SK-N-SH (cell line): ENCODE measurements at regions not wholly inside any gene's neighbourhood (a gene's known extent, or its start where the extent isn't known, plus 50 kb on each side); places are given as distances from the start of the nearest gene placed in this dataset.

Experiments used
- CTCF ChIA-PET: fragments of 300-600, 350-600 bp; formaldehyde crosslinking; extraction: SDS; loops from one replicate; lab custom pipeline; 2021; lab: Yijun Ruan, JAX
- POLR2A ChIA-PET: fragments of 350-600 bp; sonication (Branson Sonifier 250); formaldehyde crosslinking; extraction: SDS; loops from one replicate; lab custom pipeline; 2020; ENCODE audit warnings: antibody characterized with exemption, inconsistent platforms; lab: Yijun Ruan, JAX
- DNase-seq: peaks from one replicate; pipeline ENCODE4 v3.0.0; 2012
- H2AFZ ChIP-seq: fragments of 200-600 bp; sonication (generic); 2 replicates; pipeline ENCODE4 v1.8.1; 2016; ENCODE audit warnings: antibody characterized with exemption, mild to moderate bottlenecking, low read depth
- H3F3A ChIP-seq: fragments of 200-600 bp; sonication (generic); replicated peaks from 2 replicates; pipeline ENCODE3; 2016; ENCODE audit warnings: antibody characterized with exemption, mild to moderate bottlenecking; ENCODE audit not compliant: insufficient read depth
- H3K27ac ChIP-seq, 2 experiments: fragments of 200-500 bp in 1 of 2; fragments of 200-600 bp in 1 of 2; sonication (Bioruptor generic) in 1 of 2; sonication (generic), shearing (Covaris generic) in 1 of 2; 2 replicates each; pipeline versions ENCODE4 v1.5.1 to v1.6.1; 2014 to 2016; ENCODE audit warnings: low read depth in 2 of 2, inconsistent platforms in 1 of 2, low read length in 1 of 2, mild to moderate bottlenecking in 1 of 2, mixed read lengths in 1 of 2
- H3K27me3 ChIP-seq: fragments of 200-600 bp; sonication (generic), shearing (Covaris generic); 2 replicates; pipeline ENCODE4 v1.6.1; 2016; ENCODE audit warnings: mixed run types; ENCODE audit not compliant: insufficient read depth
- H3K36me3 ChIP-seq, 2 experiments: fragments of 200-500 bp in 1 of 2; fragments of 200-600 bp in 1 of 2; sonication (Bioruptor generic) in 1 of 2; sonication (generic) in 1 of 2; replicated peaks in 1 of 2; 2 replicates each; pipeline versions ENCODE3 to v1.5.1; 2014 to 2016; ENCODE audit warnings: low read length in 1 of 2, mild to moderate bottlenecking in 1 of 2; ENCODE audit not compliant: insufficient read depth in 2 of 2, control insufficient read depth in 1 of 2
- H3K4me1 ChIP-seq, 2 experiments: fragments of 200-500 bp in 1 of 2; fragments of 200-600 bp in 1 of 2; sonication (Bioruptor generic) in 1 of 2; sonication (generic), shearing (Covaris generic) in 1 of 2; 2 replicates each; pipeline versions ENCODE4 v1.5.1 to v1.6.1; 2014 to 2016; ENCODE audit warnings: low read depth in 1 of 2, low read length in 1 of 2, mixed run types in 1 of 2; ENCODE audit not compliant: insufficient read depth in 2 of 2, control insufficient read depth in 1 of 2
- H3K4me2 ChIP-seq: fragments of 200-600 bp; sonication (generic), shearing (Covaris generic); 2 replicates; pipeline ENCODE4 v1.6.1; 2017; ENCODE audit warnings: mixed run types
- H3K4me3 ChIP-seq, 2 experiments: fragments of 200-500 bp in 1 of 2; fragments of 200-600 bp in 1 of 2; sonication (Bioruptor generic) in 1 of 2; sonication (generic), shearing (Covaris generic) in 1 of 2; 2 replicates each; pipeline versions ENCODE4 v1.5.1 to v1.8.1; 2014 to 2016; ENCODE audit warnings: low read depth in 2 of 2, inconsistent platforms in 1 of 2, low read length in 1 of 2, mild to moderate bottlenecking in 1 of 2, mixed read lengths in 1 of 2, moderate library complexity in 1 of 2
- H3K79me2 ChIP-seq: fragments of 200-600 bp; sonication (generic); 2 replicates; pipeline ENCODE4 v1.8.1; 2017; ENCODE audit warnings: mild to moderate bottlenecking; ENCODE audit not compliant: insufficient read depth
- H3K9ac ChIP-seq: fragments of 200-600 bp; sonication (generic); 2 replicates; pipeline ENCODE4 v1.6.1; 2017; ENCODE audit warnings: mixed run types
- H3K9me2 ChIP-seq: fragments of 200-600 bp; sonication (generic); 2 replicates; pipeline ENCODE4 v1.6.1; 2017; ENCODE audit warnings: mixed run types
- H3K9me3 ChIP-seq: fragments of 200-600 bp; sonication (generic); 2 replicates; pipeline ENCODE4 v1.6.1; 2017; ENCODE audit warnings: mixed run types, mild to moderate bottlenecking, moderate library complexity
- H4K20me1 ChIP-seq: fragments of 200-600 bp; sonication (generic); 2 replicates; pipeline ENCODE4 v1.6.1; 2017; ENCODE audit warnings: mild to moderate bottlenecking, mixed run types; ENCODE audit not compliant: insufficient read depth
- CHD2 ChIP-seq: fragments of 150-350 bp; IDR thresholded peaks from 2 replicates; pipeline ENCODE4 v1.6.1; 2018; ENCODE audit warnings: low read length; ENCODE audit not compliant: partially characterized antibody
- ELF1 ChIP-seq: IDR thresholded peaks from 2 replicates; pipeline ENCODE4 v1.4.0; 2012
- EP300 ChIP-seq, 2 experiments: IDR thresholded peaks; 2 replicates each; pipeline versions ENCODE4 v1.4.0 to v1.6.1; 2012; ENCODE audit warnings: borderline replicate concordance in 1 of 2, low read depth in 1 of 2, low read length in 1 of 2
- EZH2phosphoT487 ChIP-seq: fragments of 200-600 bp; sonication (generic); IDR thresholded peaks from 2 replicates; pipeline ENCODE4 v1.6.1; 2017; ENCODE audit warnings: low read depth, mixed run types, mild to moderate bottlenecking, antibody characterized with exemption, moderate library complexity, borderline replicate concordance
- FOSL2 ChIP-seq: IDR thresholded peaks from 2 replicates; pipeline ENCODE4 v1.4.0; 2012; ENCODE audit warnings: low read depth, mild to moderate bottlenecking, moderate library complexity, borderline replicate concordance
- FOXJ3 ChIP-seq: sonication (generic); formaldehyde crosslinking; IDR thresholded peaks from 2 replicates; pipeline ENCODE4 v1.5.1; 2020; ENCODE audit warnings: mild to moderate bottlenecking, missing genetic modification reagents
- FOXM1 ChIP-seq: IDR thresholded peaks from 2 replicates; pipeline ENCODE4 v1.4.0; 2012; ENCODE audit warnings: low read depth, mild to moderate bottlenecking
- GABPA ChIP-seq: IDR thresholded peaks from 2 replicates; pipeline ENCODE4 v1.4.0; 2012; ENCODE audit warnings: low read depth, mild to moderate bottlenecking
- GATA2 ChIP-seq: sonication (generic); formaldehyde crosslinking; IDR thresholded peaks from 2 replicates; pipeline ENCODE4 v1.5.0; 2020; ENCODE audit warnings: mild to moderate bottlenecking, missing genetic modification reagents
- NFIC ChIP-seq: IDR thresholded peaks from 2 replicates; pipeline ENCODE4 v1.4.0; 2012; ENCODE audit warnings: borderline replicate concordance
- NRF1 ChIP-seq: IDR thresholded peaks from 2 replicates; pipeline ENCODE4 v1.6.1; 2012; ENCODE audit warnings: low read depth, mild to moderate bottlenecking, low read length
- POLR2AphosphoS5 ChIP-seq: IDR thresholded peaks from 2 replicates; pipeline ENCODE4 v1.6.1; 2012; ENCODE audit warnings: low read depth, low read length
- RCOR1 ChIP-seq: fragments of 150-350 bp; IDR thresholded peaks from 2 replicates; pipeline ENCODE4 v1.6.1; 2017; ENCODE audit warnings: antibody characterized with exemption, low read length
- RFX5 ChIP-seq: IDR thresholded peaks from 2 replicates; pipeline ENCODE4 v1.6.1; 2012; ENCODE audit warnings: mild to moderate bottlenecking, improper control_type of control experiment, low read length
- SIN3A ChIP-seq: IDR thresholded peaks from 2 replicates; pipeline ENCODE4 v1.6.1; 2012; ENCODE audit warnings: low read depth, mild to moderate bottlenecking, low read length, moderate library complexity, borderline replicate concordance
- SMC3 ChIP-seq: IDR thresholded peaks from 2 replicates; pipeline ENCODE4 v1.6.1; 2012; ENCODE audit warnings: low read depth, low read length, improper control_type of control experiment
- TCF12 ChIP-seq: IDR thresholded peaks from 2 replicates; pipeline ENCODE4 v1.4.0; 2012
- TEAD4 ChIP-seq: IDR thresholded peaks from 2 replicates; pipeline ENCODE4 v1.4.0; 2012; ENCODE audit warnings: mild to moderate bottlenecking, borderline replicate concordance; ENCODE audit not compliant: insufficient read depth
- YY1 ChIP-seq: IDR thresholded peaks from 2 replicates; pipeline ENCODE4 v1.4.0; 2012; ENCODE audit warnings: low read depth, mild to moderate bottlenecking
- WGBS: methylation state at CpG from one replicate; pipeline ENCODE4 v1.1.6; 2017; ENCODE audit warnings: low lambda C conversion rate; 5-methylcytosine and 5-hydroxymethylcytosine counted together
- TF ChIP-seq, protein P1 (sequence below): fragments of 150-350 bp; IDR thresholded peaks from 2 replicates; pipeline ENCODE4 v1.6.1; 2016; ENCODE audit warnings: mild to moderate bottlenecking, low read depth, low read length
- TF ChIP-seq, protein P2 (sequence below): IDR thresholded peaks from 2 replicates; pipeline ENCODE4 v1.6.1; 2012; ENCODE audit warnings: mild to moderate bottlenecking, low read depth, low read length, moderate library complexity
- TF ChIP-seq, protein P3 (sequence below): IDR thresholded peaks from 2 replicates; pipeline ENCODE4 v1.4.0; 2012; ENCODE audit warnings: low read depth, borderline replicate concordance

DNA sequence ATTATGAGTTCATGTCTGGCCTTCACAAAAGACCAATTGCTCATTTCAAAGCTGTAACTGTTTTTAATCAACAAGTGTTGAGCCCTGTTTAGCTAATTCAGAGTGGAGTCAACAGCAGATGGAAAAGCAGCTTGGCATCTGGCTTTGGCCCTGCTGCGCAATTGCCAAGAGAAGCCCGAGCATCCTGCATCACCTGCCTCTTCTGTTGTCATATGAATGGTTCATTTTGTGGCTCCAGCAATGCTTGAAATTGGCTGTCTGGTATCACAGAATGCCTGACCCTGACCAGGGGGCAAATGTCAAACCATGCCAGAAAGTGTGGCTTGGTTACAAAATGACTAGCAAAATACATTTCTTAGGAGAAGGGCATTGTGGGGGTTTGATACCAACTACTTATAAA, 296.5 kb upstream of the PHF14 start:
- peak overlapping the region in 1 of 2 experiments; percentile 39; a peak in 1 of 4 replicates for H3K27ac ChIP-seq
- H3K4me2 ChIP-seq, result no peak overlapping the region
- ChIA-PET CTCF (interaction anchor here (0.6 to 1.5 kb wide), 2 partner anchors 27 to 239 kb away, joined by 3 read pairs; no protein-coding TSS in a partner anchor), POLR2A (no interaction called here)
- no peak for DNase-seq
- H3K27me3 ChIP-seq, result no peaks in the 10 kb centered on the region
- no peaks in the 10 kb centered on the region for H3F3A ChIP-seq
- H3K9me2 ChIP-seq, result peaks cover 5% of the 10 kb centered on the region; the same call in 1 of the 2 replicates
- H2AFZ ChIP-seq, result no peak overlapping the region
- H3K4me3 ChIP-seq, result no peak overlapping the region
- H3K9ac ChIP-seq, result no peak overlapping the region
- TF ChIP-seq CHD2, result no peak
- TF ChIP-seq FOSL2, result no peak
- TF ChIP-seq TCF12, result no peak
- no peak for TF ChIP-seq FOXM1
- TF ChIP-seq ELF1, result no peak
- TF ChIP-seq GABPA, result no peak
- no peak for TF ChIP-seq SMC3
- no peak for TF ChIP-seq NRF1
- TF ChIP-seq EZH2phosphoT487, result no peak
- TF ChIP-seq, protein P1, sequence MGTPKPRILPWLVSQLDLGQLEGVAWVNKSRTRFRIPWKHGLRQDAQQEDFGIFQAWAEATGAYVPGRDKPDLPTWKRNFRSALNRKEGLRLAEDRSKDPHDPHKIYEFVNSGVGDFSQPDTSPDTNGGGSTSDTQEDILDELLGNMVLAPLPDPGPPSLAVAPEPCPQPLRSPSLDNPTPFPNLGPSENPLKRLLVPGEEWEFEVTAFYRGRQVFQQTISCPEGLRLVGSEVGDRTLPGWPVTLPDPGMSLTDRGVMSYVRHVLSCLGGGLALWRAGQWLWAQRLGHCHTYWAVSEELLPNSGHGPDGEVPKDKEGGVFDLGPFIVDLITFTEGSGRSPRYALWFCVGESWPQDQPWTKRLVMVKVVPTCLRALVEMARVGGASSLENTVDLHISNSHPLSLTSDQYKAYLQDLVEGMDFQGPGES, result no peak
- no peak for TF ChIP-seq RCOR1
- TF ChIP-seq NFIC, result no peak
- no peak for TF ChIP-seq EP300 (IDR thresholded peaks at IDR 0.05; ENCODE audit: borderline replicate concordance in 1 of 2, low read depth in 1 of 2, low read length in 1 of 2)
- H3K36me3 ChIP-seq, result no peaks in the 10 kb centered on the region
- no peaks in the 10 kb centered on the region for H3K79me2 ChIP-seq
- 0 out of 2 replicates have a peak, but pooled peaks cover 5% of the 10 kb centered on the region for H3K9me3 ChIP-seq
- H4K20me1 ChIP-seq, result no peaks in the 10 kb centered on the region; the same call in 1 of the 2 replicates
- WGBS, result 27% methylated on average over 2 of the region's 2 CpGs
- peaks cover 0 to 4% of the 10 kb centered on the region in 2 experiments; a peak in 2 of 4 replicates for H3K4me1 ChIP-seq

DNA sequence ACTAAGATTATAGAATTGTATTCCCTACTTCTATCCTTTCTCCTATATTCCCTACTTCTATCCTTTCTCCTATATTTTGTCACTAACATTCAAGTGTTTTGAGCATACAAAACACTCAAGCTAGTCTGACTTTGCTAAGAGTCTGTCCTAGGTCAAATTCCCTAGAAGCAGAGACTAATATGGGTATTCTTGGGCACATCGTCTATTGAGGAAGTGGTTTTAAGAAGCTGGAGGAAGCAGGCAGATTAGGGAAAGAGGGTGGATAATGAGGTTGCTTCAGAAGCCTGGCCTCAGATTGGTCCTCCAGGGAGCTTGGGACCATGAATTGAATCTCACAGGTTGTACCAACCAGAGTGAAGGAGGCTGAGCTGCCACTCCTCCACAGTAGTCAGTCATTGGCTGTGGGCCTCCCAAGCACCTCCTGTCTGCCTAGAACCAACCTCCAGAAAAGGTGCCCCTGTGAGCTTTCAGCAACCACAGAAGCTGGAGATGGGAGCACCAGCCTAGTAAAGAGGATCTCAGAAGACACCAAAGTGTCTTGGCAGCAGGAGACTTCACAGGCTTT, 295.9 kb upstream of the PHF14 start:
- no peaks in the 10 kb centered on the region for H3K27me3 ChIP-seq
- H3K4me1 ChIP-seq, result peaks cover 0 to 4% of the 10 kb centered on the region in 2 experiments; a peak in 2 of 4 replicates
- CTCF ChIA-PET, result interaction anchor here (0.6 to 1.5 kb wide), 3 partner anchors 26 to 239 kb away, joined by 3 read pairs; no protein-coding TSS in a partner anchor
- no peaks in the 10 kb centered on the region; the same call in 1 of the 2 replicates for H4K20me1 ChIP-seq
- no peak overlapping the region for H3K27ac ChIP-seq
- no peak overlapping the region for H3K4me3 ChIP-seq
- no peak overlapping the region for H2AFZ ChIP-seq
- no peaks in the 10 kb centered on the region for H3K79me2 ChIP-seq
- WGBS, result 43% methylated on average over 1 of the region's 1 CpG
- no peak overlapping the region for H3K9ac ChIP-seq
- no peaks in the 10 kb centered on the region for H3F3A ChIP-seq
- no peak overlapping the region for H3K4me2 ChIP-seq
- no peaks in the 10 kb centered on the region for H3K36me3 ChIP-seq
- 0 out of 2 replicates have a peak, but pooled peaks cover 5% of the 10 kb centered on the region for H3K9me3 ChIP-seq
- peaks cover 5% of the 10 kb centered on the region; the same call in 1 of the 2 replicates for H3K9me2 ChIP-seq
- DNase-seq, result no peak
- POLR2A ChIA-PET, result no interaction called here
- no peak for TF ChIP-seq FOXM1
- TF ChIP-seq, protein P2, sequence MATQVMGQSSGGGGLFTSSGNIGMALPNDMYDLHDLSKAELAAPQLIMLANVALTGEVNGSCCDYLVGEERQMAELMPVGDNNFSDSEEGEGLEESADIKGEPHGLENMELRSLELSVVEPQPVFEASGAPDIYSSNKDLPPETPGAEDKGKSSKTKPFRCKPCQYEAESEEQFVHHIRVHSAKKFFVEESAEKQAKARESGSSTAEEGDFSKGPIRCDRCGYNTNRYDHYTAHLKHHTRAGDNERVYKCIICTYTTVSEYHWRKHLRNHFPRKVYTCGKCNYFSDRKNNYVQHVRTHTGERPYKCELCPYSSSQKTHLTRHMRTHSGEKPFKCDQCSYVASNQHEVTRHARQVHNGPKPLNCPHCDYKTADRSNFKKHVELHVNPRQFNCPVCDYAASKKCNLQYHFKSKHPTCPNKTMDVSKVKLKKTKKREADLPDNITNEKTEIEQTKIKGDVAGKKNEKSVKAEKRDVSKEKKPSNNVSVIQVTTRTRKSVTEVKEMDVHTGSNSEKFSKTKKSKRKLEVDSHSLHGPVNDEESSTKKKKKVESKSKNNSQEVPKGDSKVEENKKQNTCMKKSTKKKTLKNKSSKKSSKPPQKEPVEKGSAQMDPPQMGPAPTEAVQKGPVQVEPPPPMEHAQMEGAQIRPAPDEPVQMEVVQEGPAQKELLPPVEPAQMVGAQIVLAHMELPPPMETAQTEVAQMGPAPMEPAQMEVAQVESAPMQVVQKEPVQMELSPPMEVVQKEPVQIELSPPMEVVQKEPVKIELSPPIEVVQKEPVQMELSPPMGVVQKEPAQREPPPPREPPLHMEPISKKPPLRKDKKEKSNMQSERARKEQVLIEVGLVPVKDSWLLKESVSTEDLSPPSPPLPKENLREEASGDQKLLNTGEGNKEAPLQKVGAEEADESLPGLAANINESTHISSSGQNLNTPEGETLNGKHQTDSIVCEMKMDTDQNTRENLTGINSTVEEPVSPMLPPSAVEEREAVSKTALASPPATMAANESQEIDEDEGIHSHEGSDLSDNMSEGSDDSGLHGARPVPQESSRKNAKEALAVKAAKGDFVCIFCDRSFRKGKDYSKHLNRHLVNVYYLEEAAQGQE, result no peak
- TF ChIP-seq ELF1, result no peak
- TF ChIP-seq FOXJ3, result no peak
- TF ChIP-seq TCF12, result no peak
- TF ChIP-seq NFIC, result no peak
- TF ChIP-seq RFX5, result no peak
- TF ChIP-seq SIN3A, result no peak
- TF ChIP-seq, protein P3, sequence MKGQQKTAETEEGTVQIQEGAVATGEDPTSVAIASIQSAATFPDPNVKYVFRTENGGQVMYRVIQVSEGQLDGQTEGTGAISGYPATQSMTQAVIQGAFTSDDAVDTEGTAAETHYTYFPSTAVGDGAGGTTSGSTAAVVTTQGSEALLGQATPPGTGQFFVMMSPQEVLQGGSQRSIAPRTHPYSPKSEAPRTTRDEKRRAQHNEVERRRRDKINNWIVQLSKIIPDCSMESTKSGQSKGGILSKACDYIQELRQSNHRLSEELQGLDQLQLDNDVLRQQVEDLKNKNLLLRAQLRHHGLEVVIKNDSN, result no peak
- TF ChIP-seq YY1, result no peak
- TF ChIP-seq GATA2, result no peak
- TF ChIP-seq EZH2phosphoT487, result no peak
- no peak for TF ChIP-seq TEAD4
- TF ChIP-seq POLR2AphosphoS5, result no peak
